Right renal pelvis (tissue), 4 donors: ENCODE measurements at regions not wholly inside any gene's neighbourhood (a gene's known extent, or its start where the extent isn't known, plus 50 kb on each side); places are given as distances from the start of the nearest gene placed in this dataset.
"Not testable (repeated sequence)": the region's sequence is repeated elsewhere in the genome, so short reads cannot be mapped to it uniquely, and the experiment has no call there.

ENCODE experiments used
- DNase-seq, 4 donors: peaks; one replicate each; pipeline ENCODE4 v3.0.0-alpha.2; 2013; ENCODE audit warnings: low read depth in 4 of 4, low spot score in 3 of 4, missing footprints in 1 of 4

- DNase-seq, result no peak
Measured at GRCh38 chr20:22690000-22690399, 105.6 kb upstream of the FOXA2 start.

DNA sequence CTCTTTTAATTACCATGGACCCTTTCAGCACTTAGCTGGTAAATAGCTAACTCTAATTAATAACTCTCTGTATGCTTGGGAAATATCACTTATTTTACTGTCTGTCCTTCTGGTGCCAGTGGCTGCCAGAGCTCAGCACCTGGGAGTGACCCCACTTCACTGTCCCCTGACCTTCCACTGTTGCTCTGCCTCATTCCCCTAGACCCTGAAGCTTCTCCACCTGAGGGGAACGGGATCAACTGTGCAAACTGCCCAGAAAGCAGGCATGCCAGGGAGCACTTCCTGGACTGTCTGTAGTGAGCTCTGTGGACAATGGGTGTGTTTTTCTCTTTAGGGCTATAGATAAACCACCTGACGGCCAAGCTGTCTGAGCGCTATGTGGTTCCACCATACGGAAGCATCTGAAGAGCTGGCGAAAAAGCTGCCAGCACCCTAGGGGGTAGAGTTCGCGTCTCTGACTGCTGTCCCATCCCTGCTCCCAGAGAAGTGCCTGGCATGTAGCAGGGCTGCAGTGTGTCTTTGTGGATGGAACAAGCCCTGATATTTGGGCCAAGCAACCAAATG, 106.3 kb upstream of the FOXA2 start:
- DNase-seq, result no peak

DNA sequence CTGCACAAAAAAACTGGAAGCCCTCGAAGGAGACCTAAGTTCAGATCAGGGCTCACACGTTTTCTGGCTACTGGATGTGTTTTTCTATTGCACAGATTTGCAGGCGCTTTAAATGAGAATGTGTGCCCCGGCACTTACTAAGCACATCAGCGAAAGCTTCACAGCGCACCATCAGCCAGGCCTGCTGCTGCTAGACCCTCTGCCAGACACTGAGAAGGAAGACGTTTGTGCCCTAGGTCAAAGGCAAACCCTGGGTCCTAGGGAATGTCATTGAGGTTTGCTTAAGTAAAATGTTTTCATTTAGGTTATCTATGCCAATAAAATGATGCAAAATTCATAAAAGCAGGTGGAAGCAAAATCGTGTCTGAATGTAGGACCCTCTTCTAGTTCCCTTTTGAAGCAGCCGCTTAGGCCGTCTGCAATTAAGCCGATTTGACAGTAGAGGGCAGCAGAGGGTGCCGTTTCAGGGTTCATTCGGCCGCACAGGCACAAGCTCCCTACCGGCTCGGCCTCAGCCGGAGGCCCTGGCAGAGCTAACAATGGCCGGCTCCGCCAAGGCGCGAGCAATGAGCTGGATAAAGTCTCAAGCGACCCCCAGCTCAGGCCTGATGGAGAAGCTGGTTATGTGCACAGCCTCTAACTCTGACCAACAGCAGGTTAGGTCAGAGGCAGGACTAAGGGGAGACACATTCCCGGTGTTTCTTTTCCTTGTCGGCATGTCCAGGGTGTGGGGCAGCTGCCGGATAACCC, 107.2 kb upstream of the FOXA2 start:
- DNase-seq, result peak; percentile 59 to 74 (median 69)

DNA sequence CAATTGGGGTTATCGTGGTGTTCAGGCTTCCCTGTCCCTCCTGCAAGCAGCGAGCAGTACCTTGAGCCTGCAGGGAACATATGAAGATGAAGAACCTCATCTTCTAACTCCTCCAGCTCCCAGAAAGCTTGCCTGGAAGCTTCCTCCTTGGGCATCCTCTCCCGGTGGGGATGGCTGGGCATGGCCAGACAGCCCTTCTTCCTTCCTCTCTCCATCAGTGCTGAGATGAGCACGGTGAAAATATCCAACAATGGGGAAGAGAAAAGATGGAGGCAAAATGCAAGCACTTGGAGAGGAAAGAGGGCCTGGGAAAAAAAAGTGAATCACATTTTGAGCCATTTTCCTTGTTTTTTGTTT, 107.7 kb upstream of the FOXA2 start:
- no peak for DNase-seq

DNA sequence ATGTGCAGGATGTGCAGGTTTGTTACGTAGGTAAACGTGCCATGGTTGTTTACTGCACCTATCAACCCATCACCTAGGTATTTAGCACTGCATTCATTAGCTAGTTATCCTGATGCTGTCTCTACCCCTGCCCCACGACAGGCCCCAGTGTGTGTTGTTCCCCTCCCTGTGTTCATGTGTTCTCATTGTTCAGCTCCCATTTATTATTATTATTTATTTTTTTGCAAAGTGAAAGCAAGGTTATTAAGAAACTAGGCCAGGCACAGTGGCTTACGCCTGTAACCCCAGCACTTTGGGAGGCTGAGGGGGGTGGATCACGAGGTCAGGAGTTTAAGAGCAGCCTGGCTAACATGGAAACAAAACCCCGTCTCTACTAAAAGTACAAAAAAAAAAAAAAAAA, 108.2 kb upstream of the FOXA2 start:
- DNase-seq, result not testable (repeated sequence)

DNA sequence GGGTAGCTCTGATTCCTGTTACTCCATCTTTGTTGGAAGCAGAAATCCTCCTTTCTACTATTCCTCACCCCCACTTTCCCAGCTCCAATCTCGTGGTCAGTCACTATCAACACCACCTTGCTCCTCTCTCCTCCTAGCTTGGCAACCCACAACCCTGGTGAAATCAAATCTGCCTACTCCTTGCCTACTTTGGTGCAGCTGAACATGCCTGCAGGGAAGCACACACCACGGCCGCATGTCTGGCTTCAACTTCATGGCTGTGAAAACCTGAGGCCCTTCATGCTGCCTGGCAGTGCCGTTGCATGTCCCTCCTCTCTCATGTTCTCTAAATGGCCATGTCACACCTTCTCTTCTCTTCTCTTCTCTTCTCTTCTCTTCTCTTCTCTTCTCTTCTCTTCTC, 112.4 kb upstream of the FOXA2 start:
- no peak for DNase-seq

DNA sequence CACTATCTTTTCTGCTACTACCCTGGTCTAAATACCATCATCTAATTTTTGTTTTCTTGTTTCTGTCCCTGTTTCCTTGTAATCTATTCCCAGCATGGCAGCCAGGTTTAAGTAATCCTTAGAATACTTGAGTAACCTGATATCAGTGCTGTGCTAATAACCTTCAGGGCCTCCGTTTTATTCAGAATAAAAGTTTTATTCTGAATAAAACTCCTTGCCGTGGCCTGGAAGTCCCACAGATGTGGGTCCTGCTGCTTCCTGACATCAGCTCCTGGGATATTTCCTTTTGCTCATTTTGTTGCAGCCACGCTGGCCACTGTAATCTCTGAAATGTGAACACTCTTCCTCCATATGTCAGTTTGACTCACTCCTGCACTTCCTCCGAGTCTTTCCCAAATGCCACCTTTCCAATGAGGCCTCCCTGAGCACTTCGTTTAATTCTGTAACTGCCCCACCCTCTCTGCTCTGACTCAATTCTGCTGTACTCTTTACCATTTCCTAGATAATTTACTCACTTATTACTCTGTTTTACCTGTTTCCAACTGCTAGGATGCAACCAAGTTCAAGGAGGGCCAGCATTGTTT, 114.0 kb upstream of the FOXA2 start:
- DNase-seq, result no peak

- no peak for DNase-seq
Measured at GRCh38 chr20:22699396-22699795, 115.0 kb upstream of the FOXA2 start.

DNA sequence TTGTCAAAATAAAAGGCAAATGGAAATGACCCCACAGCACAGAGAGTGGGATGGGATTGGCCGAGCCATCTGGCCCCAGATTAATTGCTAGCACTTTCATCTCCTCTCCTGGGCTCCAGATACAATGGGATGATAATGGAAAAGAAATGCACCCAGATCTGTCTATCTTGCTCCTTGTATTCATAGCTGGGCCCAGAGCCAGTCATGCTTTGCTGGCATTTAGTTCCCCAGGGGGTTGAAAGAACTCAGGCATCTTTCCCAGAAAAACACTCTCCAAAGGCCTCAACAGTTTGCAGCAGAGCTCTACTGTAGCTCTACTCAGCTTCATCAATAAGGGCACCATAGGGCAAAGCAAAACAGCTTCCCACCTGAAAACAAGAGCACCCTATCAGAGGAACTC, 116.0 kb upstream of the FOXA2 start:
- DNase-seq, result no peak

GRCh38 chr20:22701679-22702308, 117.4 kb upstream of the FOXA2 start:
- DNase-seq, result no peak

- no peak for DNase-seq
Measured at GRCh38 chr20:22703843-22704242, 119.5 kb upstream of the FOXA2 start.

DNA sequence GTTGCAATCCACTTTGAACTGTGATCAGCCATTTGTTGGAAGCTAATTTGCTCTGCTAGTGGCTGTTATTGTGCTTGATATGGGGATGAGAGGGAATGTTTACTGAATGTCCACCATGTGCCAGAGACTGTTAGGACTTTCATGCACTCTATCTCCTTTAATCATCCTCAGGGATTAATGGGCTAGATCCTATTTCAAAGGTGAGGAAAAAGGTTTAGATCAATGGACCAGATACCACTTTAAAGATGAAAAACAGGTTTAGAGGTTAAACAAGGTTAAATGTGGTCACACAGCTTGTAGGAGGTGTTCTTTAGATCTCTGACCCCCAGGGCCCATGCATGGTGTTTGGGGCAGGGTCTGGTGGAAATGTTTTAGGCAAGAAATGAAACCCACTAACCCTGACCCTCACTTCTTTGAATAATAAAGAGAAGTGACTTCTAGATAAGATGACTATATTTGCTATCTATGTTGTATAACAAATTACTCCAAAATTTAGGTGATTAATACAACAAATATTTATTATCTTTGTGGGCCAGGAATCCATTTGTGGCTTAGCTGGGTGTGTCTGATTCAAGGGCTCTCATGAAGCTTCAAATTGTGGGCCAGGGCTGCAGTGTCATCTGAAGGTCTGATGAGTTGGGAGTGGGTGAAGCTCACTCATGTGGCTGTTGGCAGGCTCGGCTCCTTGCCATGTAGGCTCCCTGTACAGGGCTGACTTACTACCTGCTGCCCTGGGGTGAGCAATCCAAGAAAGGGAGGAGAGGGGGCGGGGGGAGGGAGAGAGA, 127.8 kb upstream of the FOXA2 start:
- DNase-seq, result no peak

- DNase-seq, result no peak
Measured at GRCh38 chr20:22716821-22717351, 132.5 kb upstream of the FOXA2 start.

DNA sequence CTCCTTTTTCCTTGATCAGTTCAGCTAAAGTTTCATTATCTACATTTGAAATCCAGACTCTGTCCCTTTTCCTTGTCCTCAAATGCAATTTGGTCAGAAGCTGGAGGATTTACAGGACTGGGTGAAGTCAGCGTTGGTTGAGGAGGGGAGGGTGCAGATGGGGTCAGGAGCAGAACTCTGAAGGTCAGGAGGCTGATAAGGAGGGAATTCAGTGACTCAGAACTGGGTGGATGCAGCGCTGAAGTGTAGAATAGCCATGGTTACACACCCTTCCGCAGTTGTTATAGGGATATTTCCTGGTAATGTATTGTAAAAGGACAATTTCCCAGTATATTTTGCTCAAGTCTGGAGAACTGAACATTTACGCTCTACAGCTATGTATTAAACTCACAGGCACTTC, 133.1 kb upstream of the FOXA2 start:
- no peak for DNase-seq

DNA sequence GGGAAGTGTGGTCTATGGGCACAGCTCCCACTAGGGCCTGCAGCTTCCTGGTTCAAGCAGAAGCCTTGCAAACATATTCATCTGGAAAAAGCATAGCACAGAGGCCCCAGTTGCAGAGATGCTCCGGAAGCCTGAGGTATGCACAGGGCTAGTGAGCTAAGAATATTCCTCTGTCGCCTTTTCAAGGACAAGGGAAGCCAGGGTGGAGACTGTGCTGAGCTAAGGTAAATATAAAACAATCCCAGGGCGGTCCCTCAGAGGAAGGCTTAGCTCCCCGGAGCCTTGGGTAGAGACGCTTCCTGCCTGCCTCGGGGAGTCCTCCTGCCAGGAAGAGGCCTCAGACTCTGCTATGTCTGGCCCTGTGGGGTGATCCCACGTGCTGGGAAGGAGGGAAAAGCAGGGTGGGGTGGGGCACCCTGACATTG, 134.8 kb upstream of the FOXA2 start:
- DNase-seq, result no peak

GRCh38 chr20:22720206-22720605, 135.8 kb upstream of the FOXA2 start:
- DNase-seq, result no peak

DNA sequence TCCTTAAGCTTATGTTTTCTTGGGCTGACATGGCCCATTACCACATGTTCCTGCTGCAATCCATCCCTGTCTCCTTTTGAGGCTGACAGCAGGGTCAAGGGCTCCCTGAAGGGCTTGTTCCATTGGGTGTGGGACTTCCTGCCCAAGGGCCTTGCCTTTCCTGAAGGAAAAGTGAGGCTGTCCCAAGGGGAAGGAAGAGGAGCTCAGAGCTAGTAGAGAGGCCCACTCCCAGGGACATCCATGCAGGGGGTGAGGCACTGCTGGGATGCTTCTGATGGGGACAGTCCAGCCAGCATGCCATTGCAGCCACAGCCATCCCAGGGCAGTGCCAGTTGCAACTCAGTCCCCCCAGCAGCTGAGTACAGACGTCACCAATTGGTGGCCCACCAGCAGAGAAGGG, 138.4 kb upstream of the FOXA2 start:
- DNase-seq, result no peak

- DNase-seq, result no peak
Measured at GRCh38 chr20:22723659-22724058, 139.3 kb upstream of the FOXA2 start.

- DNase-seq, result no peak
Measured at GRCh38 chr20:22728146-22728745, 143.9 kb upstream of the FOXA2 start.

- DNase-seq, result no peak
Measured at GRCh38 chr20:22729180-22729579, 144.8 kb upstream of the FOXA2 start.
